Renal cortex interstitium (tissue), 11 donors: ENCODE measurements at regions not wholly inside any gene's neighbourhood (a gene's known extent, or its start where the extent isn't known, plus 50 kb on each side); places are given as distances from the start of the nearest gene placed in this dataset.

ENCODE experiments used
- DNase-seq, 11 donors: peaks; one replicate each; pipeline ENCODE4 v3.0.0-alpha.2; 2013; ENCODE audit warnings: low read depth in 9 of 11, low spot score in 4 of 11; ENCODE audit errors: extremely low read depth in 1 of 11

- no peak for DNase-seq
Measured at GRCh38 chr16:79714440-79714839, 113.9 kb upstream of the MAF start.

DNA sequence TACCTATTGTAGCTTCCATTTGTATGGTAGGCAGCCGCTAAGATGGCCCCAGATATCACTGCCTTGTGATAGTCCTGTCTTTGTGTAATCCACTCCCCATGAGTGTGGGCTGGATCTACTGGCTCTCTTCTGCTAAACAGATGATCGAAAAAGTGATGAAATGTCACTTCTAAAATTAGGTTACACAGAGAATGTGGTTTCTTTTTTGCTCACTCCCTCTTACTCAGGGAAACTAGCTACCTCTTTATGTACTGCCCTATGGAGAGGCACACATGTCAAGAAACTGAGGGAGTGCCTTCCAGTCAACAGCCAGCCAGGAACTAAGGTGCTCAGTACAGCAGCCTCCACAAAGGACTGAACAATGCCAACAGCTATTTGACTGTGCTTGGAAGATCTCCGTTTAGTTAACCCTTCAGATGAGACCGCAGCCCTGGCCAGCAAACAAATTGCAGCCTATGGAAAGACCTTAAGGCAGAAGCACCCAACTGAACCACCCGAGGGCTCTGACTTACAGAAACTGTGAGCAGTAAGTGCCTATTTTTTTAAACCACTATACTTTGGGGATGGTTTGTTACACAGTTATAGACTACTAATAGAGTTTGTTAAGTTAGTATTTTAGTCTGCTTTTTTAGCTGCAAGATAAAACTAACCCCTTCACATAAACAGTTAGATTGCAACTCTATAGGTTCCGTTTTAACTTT lies 113.2 kb upstream of the MAF start:
- no peak for DNase-seq

GRCh38 chr16:79712276-79712675 lies 111.7 kb upstream of the MAF start:
- DNase-seq: no peak

DNA sequence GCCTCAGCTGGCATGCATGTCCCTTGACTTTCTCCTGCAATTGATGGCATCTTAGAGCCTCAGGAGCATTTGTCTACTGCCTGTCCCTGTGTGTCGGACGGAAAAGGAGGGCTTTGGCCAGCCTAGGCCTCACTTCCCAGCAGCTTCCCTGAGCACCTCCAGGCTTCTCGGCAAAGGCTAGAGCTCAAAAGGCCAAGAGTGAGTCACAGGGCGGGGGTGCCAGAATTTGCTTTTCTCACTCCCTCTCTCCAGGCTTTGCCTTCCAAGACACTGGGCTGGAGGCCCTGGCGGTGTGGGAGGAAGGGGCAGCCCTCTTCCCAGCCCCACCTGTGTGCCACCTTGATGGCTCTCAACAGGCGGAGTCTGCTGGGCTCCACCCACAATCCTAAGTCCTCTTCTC lies 107.3 kb upstream of the MAF start:
- no peak for DNase-seq

- DNase-seq: no peak
Measured at GRCh38 chr16:79703066-79703465, 102.5 kb upstream of the MAF start.

DNA sequence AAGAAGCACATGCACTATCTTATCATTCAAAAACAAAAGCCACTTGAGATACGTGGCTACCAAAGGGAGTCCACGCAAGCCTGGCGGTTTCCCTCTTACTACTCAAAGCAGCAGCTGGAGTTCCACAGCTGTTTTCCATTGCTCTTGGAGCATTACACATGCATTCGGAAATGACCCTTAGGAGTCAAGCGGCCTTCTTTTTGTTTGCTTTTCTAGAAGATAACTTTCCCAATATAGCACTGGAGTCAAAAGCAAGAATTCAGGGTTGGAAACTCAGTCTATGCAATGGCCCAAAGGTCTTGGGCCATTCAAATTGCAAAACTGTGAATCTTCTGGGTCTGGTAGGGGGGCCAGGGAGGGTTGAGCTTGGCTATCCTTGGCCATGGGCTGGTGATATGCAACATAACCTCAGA lies 97.8 kb upstream of the MAF start:
- DNase-seq: peak in 9 of 11 donors; percentile 31 to 80 (median 65)

GRCh38 chr16:79697562-79698112 lies 97.1 kb upstream of the MAF start:
- no peak for DNase-seq

- no peak for DNase-seq
Measured at GRCh38 chr16:79691007-79691406, 90.5 kb upstream of the MAF start.

GRCh38 chr16:79690159-79690558 lies 89.6 kb upstream of the MAF start:
- no peak for DNase-seq

GRCh38 chr16:79687249-79688130 lies 87.0 kb upstream of the MAF start:
- DNase-seq: no peak

DNA sequence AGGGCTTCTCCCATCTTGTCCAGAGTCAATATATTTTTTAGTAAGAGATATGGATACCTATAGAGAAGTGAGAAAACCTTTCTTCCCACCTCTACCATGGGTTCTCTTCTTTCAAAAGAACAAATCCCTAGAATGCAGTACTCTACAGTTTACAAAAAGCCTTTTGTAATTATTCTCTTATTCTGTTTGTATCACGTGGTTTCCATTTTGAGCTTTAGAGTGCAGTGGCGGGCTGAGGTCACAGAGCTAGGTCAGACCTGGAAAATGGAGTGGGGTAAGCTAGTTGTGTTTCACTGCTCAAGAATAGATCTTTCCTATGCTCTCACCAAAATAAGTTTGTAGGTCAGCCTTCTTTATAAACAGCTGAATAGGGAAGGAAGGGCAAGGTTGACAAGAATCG lies 85.3 kb upstream of the MAF start:
- no peak for DNase-seq

- DNase-seq: no peak
Measured at GRCh38 chr16:79679334-79679733, 78.8 kb upstream of the MAF start.

DNA sequence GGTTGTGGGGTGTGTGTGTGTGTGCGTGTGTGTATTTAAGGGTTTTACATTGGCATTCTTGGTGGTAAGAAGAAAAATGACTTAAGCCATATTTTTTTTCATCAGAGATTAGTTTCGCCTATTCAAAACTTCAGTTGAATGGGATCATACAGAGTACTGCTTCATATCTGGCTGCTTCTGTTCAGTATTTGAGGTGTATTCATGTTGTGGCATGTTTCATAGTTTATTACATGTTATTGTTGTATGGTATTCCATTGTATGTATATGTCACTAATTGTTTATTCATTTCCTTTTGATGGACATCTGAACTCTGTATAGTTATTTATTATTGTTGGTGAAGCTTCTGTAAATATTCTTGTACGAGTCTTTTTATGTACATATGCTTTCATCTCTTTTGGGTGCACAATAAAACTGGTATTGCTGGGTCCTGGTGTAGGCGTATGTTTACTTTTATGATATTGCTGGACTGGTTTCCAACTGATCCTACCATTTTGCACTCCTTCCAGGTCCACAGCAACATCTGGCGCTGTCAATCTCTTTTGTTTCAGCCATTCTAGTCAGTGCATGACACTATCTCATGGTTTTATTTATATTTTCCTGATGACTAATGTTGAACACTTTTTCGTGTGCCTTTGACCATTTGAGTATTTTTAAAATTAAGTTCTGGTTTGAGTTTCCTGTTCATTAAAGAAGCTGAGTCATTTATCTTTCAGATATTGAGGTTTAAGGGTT lies 77.4 kb upstream of the MAF start:
- no peak for DNase-seq

DNA sequence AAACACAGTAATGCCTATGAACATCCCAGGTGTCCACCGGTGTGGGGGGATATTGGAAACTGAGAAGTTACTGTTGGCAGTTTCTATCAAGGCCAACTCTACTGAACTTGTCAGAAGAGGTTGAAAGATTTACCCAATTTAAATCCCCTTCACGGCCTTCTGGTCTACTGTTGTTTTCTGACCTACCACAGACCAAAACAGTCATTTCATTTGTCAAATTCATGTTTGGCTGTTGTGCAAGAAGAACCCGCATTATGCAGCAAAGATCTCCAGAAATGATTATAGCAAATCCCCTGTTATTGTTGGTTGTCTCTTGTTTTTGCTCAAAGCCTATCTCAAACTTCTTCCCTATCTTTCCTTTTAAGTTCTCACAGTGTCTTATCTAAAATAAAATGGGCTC lies 73.1 kb upstream of the MAF start:
- DNase-seq: no peak

DNA sequence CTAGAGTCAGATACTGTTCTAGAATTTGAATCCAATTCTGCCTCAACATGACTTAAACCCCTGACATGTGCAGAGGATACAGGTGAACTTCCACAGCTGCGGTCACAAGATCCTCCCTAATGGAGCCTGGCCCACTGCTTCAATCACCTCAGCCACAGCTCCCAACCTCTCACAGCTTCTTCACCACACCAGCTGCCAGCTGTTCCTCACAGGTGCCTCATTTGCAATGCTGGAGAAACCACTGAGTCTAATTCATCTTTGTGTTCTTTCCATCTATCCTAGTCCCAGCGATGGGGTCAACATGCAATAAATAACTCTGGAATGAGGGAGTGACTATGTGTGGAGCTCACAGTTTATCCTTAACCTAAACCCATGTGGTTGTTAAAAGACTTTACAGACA lies 72.0 kb upstream of the MAF start:
- no peak for DNase-seq

DNA sequence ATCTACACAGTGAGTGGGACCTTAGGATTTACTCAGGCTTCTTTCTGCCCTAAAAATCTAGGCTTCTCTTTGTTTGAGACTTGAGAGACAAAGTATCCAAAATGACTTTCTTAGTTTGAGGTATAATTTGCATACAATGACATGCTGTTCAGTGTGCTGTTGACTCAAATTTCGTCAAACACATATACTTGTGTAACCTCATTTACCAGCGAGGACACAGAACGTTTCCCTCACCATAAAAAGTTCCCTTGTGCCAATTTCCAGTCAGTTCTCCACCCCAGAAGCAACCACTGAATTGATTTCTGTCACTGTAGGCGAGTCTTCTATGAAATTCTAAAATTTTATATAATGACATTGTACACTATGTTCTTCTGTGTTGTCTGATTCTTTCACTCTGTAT lies 68.0 kb upstream of the MAF start:
- DNase-seq: no peak

- DNase-seq: no peak
Measured at GRCh38 chr16:79665970-79666369, 65.4 kb upstream of the MAF start.

DNA sequence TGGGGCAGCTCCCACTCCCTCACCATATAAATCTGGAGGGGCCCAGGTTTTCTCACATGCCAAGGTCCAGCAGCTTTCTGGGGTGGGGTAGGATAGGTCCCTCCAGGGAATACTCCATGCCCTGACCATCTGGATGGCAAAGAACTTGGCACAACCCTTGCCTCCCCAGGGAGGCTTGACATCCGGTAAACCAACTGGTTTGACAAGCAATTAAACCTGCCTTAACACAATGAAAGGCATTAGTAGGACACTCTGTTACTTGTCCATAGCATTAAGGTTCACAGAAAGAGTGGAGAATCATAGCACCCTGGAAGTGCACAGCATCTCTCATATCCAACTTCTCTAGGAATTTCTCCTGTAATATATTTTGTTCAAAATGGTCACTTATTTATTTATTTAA lies 63.9 kb upstream of the MAF start:
- no peak for DNase-seq

GRCh38 chr16:79662669-79663313 lies 62.3 kb upstream of the MAF start:
- DNase-seq: no peak
